WTC11 (cell line): ENCODE measurements at regions not wholly inside any gene's neighbourhood (a gene's known extent, or its start where the extent isn't known, plus 50 kb on each side); places are given as distances from the start of the nearest gene placed in this dataset.

ENCODE experiments used
- ATAC-seq: fragments of 200-7000 bp; cut with Tn5 transposase; 2 replicates; pipeline ENCODE4 v1.10.0; 2021; ENCODE audit warnings: mild to moderate bottlenecking, moderate library complexity
- CTCF ChIA-PET: fragments of 300-600 bp; sonication (Branson Sonifier 250); formaldehyde crosslinking; loops from one replicate; lab custom pipeline; 2021; ENCODE audit warnings: antibody characterized with exemption; lab: Charles Lee
- POLR2A ChIA-PET: fragments of 350-600 bp; sonication (Branson Sonifier 250); formaldehyde crosslinking; loops from one replicate; lab custom pipeline; 2021; ENCODE audit warnings: antibody characterized with exemption; lab: Charles Lee
- DNase-seq: peaks from one replicate; pipeline ENCODE4 v3.0.0; 2021; ENCODE audit warnings: low spot score
- H3K27ac Mint-ChIP-seq: 2 replicates; pipeline ENCODE4 v1.8.0; 2021; ENCODE audit warnings: mixed read lengths
- H3K27me3 Mint-ChIP-seq: 2 replicates; pipeline ENCODE4 v1.8.0; 2021; ENCODE audit warnings: low read depth, mild to moderate bottlenecking, moderate library complexity, mixed read lengths
- H3K36me3 Mint-ChIP-seq: 2 replicates; pipeline ENCODE4 v1.8.0; 2021; ENCODE audit warnings: mixed read lengths
- H3K4me1 Mint-ChIP-seq: 2 replicates; pipeline ENCODE4 v1.8.0; 2022; ENCODE audit warnings: mixed read lengths
- H3K4me3 Mint-ChIP-seq: 2 replicates; pipeline ENCODE4 v1.8.0; 2021; ENCODE audit warnings: mild to moderate bottlenecking, moderate library complexity, mixed read lengths
- H3K9me3 Mint-ChIP-seq: 2 replicates; pipeline ENCODE4 v1.8.0; 2021; ENCODE audit warnings: mixed read lengths
- ARID4B ChIP-seq: sonication (generic); formaldehyde crosslinking; IDR thresholded peaks from 2 replicates; pipeline ENCODE4 v1.8.0; 2023; ENCODE audit warnings: missing genetic modification reagents, mild to moderate bottlenecking, borderline replicate concordance
- CBFB ChIP-seq: sonication (generic); formaldehyde crosslinking; IDR thresholded peaks from 2 replicates; pipeline ENCODE4 v1.8.1; 2022; ENCODE audit warnings: mild to moderate bottlenecking, low read depth, missing genetic modification reagents
- E2F5 ChIP-seq: sonication (generic); formaldehyde crosslinking; IDR thresholded peaks from 2 replicates; pipeline ENCODE4 v1.8.1; 2022; ENCODE audit warnings: mild to moderate bottlenecking, moderate library complexity, missing genetic modification reagents
- GRHL2 ChIP-seq: fragments of 250-450 bp; sonication (Bioruptor Pico); IDR thresholded peaks from 2 replicates; pipeline ENCODE4 v1.8.0; 2022; ENCODE audit warnings: mild to moderate bottlenecking, moderate library complexity; ENCODE audit not compliant: insufficient replicate concordance, severe bottlenecking
- HMGA2 ChIP-seq: fragments of 250-450 bp; sonication (Bioruptor Pico); IDR thresholded peaks from 2 replicates; pipeline ENCODE4 v1.4.0; 2021; ENCODE audit warnings: mild to moderate bottlenecking, moderate library complexity
- HMGXB4 ChIP-seq: sonication (generic); formaldehyde crosslinking; IDR thresholded peaks from 2 replicates; pipeline ENCODE4 v1.8.1; 2023; ENCODE audit warnings: mild to moderate bottlenecking, moderate library complexity, missing genetic modification reagents
- JUN ChIP-seq: sonication (generic); formaldehyde crosslinking; IDR thresholded peaks from 2 replicates; pipeline ENCODE4 v1.8.0; 2023; ENCODE audit warnings: mild to moderate bottlenecking, missing genetic modification reagents
- KAT7 ChIP-seq: sonication (generic); formaldehyde crosslinking; IDR thresholded peaks from 2 replicates; pipeline ENCODE4 v1.8.1; 2023; ENCODE audit warnings: missing genetic modification reagents, mild to moderate bottlenecking, borderline replicate concordance
- MAX ChIP-seq: sonication (generic); formaldehyde crosslinking; IDR thresholded peaks from 2 replicates; pipeline ENCODE4 v1.8.0; 2022; ENCODE audit warnings: mild to moderate bottlenecking, missing genetic modification reagents
- NFE2L1 ChIP-seq: sonication (generic); formaldehyde crosslinking; IDR thresholded peaks from 2 replicates; pipeline ENCODE4 v1.8.1; 2023; ENCODE audit warnings: missing genetic modification reagents
- NR2C2 ChIP-seq: sonication (generic); formaldehyde crosslinking; IDR thresholded peaks from 2 replicates; pipeline ENCODE4 v1.8.0; 2022; ENCODE audit warnings: mild to moderate bottlenecking, missing genetic modification reagents
- NR3C1 ChIP-seq: sonication (generic); formaldehyde crosslinking; conservative IDR thresholded peaks from 2 replicates; pipeline ENCODE4 v1.8.1; 2023; ENCODE audit warnings: low read depth, mild to moderate bottlenecking, missing genetic modification reagents
- OVOL2 ChIP-seq: fragments of 250-450 bp; sonication (Bioruptor Pico); IDR thresholded peaks from 2 replicates; pipeline ENCODE4 v1.9.0; 2021; ENCODE audit warnings: mild to moderate bottlenecking, borderline replicate concordance
- SMAD3 ChIP-seq: sonication (generic); formaldehyde crosslinking; IDR thresholded peaks from 2 replicates; pipeline ENCODE4 v1.8.0; 2022; ENCODE audit warnings: missing genetic modification reagents, mild to moderate bottlenecking, borderline replicate concordance
- SMAD4 ChIP-seq: sonication (generic); formaldehyde crosslinking; IDR thresholded peaks from 2 replicates; pipeline ENCODE4 v1.8.0; 2022; ENCODE audit warnings: mild to moderate bottlenecking, missing genetic modification reagents
- SOX15 ChIP-seq: fragments of 250-450 bp; sonication (Bioruptor Pico); IDR thresholded peaks from 2 replicates; pipeline ENCODE4 v1.9.0; 2021; ENCODE audit warnings: mild to moderate bottlenecking
- USF2 ChIP-seq: sonication (generic); formaldehyde crosslinking; IDR thresholded peaks from 2 replicates; pipeline ENCODE4 v1.8.1; 2023; ENCODE audit warnings: mild to moderate bottlenecking, missing genetic modification reagents, moderate library complexity
- ZNF121 ChIP-seq: sonication (generic); formaldehyde crosslinking; IDR thresholded peaks from 2 replicates; pipeline ENCODE4 v1.8.0; 2023; ENCODE audit warnings: missing genetic modification reagents
- ZNF416 ChIP-seq: fragments of 250-450 bp; sonication (Bioruptor Pico); IDR thresholded peaks from 2 replicates; pipeline ENCODE4 v1.9.0; 2021; ENCODE audit warnings: mild to moderate bottlenecking, inconsistent platforms
- ZNF512 ChIP-seq: sonication (generic); formaldehyde crosslinking; IDR thresholded peaks from 2 replicates; pipeline ENCODE4 v1.8.1; 2022; ENCODE audit warnings: missing genetic modification reagents, borderline replicate concordance

- H3K4me1 Mint-ChIP-seq, result peaks cover 15% of the 10 kb centered on the region
- DNase-seq (no peak), ATAC-seq (no peak)
- peaks cover 5% of the 10 kb centered on the region for H3K36me3 Mint-ChIP-seq
- no peaks in the 10 kb centered on the region for H3K27me3 Mint-ChIP-seq
- ChIA-PET POLR2A (no interaction called here), CTCF (no interaction called here)
- no peak overlapping the region for H3K27ac Mint-ChIP-seq
- TF ChIP-seq ZNF121 (CRISPR knock-in tag), result no peak
- TF ChIP-seq OVOL2 (CRISPR knock-in tag), result no peak
- no peak for TF ChIP-seq NR3C1 (CRISPR knock-in tag)
- no peak for TF ChIP-seq JUN
- TF ChIP-seq E2F5 (CRISPR knock-in tag), result no peak
- no peak for TF ChIP-seq ZNF512 (CRISPR knock-in tag)
- no peak for TF ChIP-seq NFE2L1 (CRISPR knock-in tag)
- no peak for TF ChIP-seq ZNF416 (CRISPR knock-in tag)
- no peak for TF ChIP-seq MAX
- TF ChIP-seq CBFB (CRISPR knock-in tag), result no peak
- TF ChIP-seq SOX15 (CRISPR knock-in tag), result no peak
- no peak for TF ChIP-seq SMAD4 (CRISPR knock-in tag)
- TF ChIP-seq SMAD3 (CRISPR knock-in tag), result no peak
- TF ChIP-seq HMGA2 (CRISPR knock-in tag), result no peak
- TF ChIP-seq KAT7 (CRISPR knock-in tag), result no peak
- TF ChIP-seq GRHL2 (CRISPR knock-in tag), result no peak
- no peak for TF ChIP-seq HMGXB4 (CRISPR knock-in tag)
- no peak for TF ChIP-seq ARID4B (CRISPR knock-in tag)
- no peak for TF ChIP-seq NR2C2 (CRISPR knock-in tag)
- no peak for TF ChIP-seq USF2 (CRISPR knock-in tag)
- peaks cover 9% of the 10 kb centered on the region for H3K9me3 Mint-ChIP-seq
- H3K4me3 Mint-ChIP-seq, result no peak overlapping the region
Measured at GRCh38 chr1:185377831-185378230, 60.8 kb upstream of the IVNS1ABP start.
